HK-2 (cell line): ENCODE measurements at regions not wholly inside any gene's neighbourhood (a gene's known extent, or its start where the extent isn't known, plus 50 kb on each side); places are given as distances from the start of the nearest gene placed in this dataset.

ENCODE experiments used
- DNase-seq: peaks from one replicate; pipeline ENCODE4 v3.0.0-alpha.2; 2018; ENCODE audit not compliant: unreplicated experiment

DNA sequence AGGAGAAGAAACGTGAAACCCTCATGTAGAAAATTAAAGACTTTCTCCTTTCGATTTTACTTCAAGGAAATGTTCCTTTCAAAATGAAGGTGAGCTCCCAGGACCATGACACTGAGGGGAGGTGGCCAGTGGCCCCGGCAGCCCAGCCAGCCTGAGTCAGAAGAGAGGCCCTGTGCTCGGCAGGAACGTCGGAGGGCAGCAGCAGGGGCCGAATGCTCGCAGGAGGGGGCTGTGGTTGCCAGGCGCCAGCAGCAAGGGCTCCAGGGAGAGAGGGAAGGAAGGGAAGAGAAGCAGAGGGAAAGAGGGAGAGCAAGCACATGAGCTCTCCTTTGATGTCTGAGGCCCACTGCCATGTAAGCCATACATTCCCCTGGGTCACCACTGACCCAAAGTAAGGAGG lies 73.3 kb upstream of the ACKR3 start:
- DNase-seq, result no peak

DNA sequence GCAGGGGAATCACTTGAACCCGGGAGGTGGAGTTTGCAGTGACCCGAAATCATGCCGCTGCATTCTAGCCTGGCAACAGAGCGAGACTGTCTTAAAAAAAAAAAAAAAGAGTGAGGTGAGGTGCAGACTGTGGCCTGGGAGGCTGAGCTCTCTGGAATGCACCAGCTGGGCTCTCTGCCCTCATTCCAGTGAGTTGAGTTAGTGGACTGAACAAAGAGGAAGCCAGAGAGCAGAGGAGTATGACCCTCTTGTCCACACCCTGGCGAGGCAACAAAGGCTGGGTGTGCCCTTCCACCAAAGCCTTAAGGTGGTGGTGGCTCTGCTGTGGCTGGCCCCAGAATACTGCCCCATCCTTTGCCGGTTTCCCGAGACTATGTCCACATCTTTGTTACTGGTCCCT lies 71.3 kb upstream of the ACKR3 start:
- no peak for DNase-seq

- no peak for DNase-seq
These were observed 69.7 kb upstream of the ACKR3 start for GRCh38 chr2:236499691-236500578.

DNA sequence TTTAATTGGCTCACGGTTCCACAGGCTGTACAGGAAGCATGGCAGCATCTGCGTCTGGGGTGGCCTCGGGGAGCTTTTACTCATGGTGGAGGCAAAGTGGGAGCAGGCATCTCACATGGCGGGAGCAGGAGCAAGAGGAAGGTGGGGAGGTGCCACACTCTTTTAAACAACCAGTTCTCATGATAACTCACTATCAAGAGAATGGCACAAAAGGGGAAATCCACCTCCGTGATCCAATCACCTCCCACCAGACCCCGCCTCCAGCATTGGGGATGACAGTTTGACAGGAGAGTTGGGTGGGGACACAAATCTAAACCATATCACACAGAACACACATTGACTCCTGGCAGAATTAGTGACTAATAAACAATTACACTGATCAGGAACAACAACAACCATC lies 68.6 kb upstream of the ACKR3 start:
- DNase-seq, result no peak

GRCh38 chr2:236501531-236501930 lies 68.1 kb upstream of the ACKR3 start:
- DNase-seq, result no peak

DNA sequence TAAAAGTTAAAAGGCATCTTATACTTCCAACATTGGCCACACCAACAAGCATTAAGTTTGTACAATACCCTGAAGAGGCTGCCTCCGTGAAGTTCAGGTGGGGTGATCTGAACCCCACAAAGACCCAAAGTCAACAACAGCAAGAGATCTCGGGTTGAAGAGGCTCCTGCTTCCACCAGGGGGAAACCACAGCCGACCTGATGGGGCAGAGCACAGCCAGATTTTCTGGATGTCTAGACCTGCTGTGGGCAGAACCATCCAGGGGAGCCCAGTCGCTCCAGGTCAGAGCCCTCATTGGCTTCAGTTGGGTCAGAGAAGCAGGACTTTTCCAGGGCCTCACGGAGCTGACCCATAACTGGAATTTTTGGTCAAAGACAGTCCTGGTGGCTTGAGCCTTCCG lies 66.5 kb upstream of the ACKR3 start:
- DNase-seq, result no peak

- no peak for DNase-seq
These were observed 66.0 kb upstream of the ACKR3 start for GRCh38 chr2:236503583-236503982.

DNA sequence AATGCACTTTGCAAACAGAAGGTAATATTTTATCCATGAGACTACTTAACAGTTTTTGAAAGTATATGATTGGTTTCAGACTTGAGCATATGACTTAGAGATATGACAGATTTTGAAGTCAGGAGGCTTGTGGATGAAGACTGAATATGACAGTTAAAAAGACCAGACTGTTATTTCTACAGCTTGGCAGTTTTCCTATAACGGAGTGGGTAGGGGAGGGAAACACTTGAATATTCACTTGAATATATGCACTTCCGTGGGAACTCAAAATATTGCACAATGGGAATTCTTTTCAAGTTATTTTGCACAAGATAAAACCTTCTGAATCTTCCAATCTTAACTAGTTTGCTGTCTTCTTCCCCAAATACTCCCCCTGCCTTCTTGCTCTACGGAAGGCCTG lies 64.6 kb upstream of the ACKR3 start:
- DNase-seq, result no peak

- DNase-seq, result no peak
These were observed 64.0 kb upstream of the ACKR3 start for GRCh38 chr2:236505648-236506047.

- DNase-seq, result peak; percentile 15
These were observed 62.1 kb upstream of the ACKR3 start for GRCh38 chr2:236507393-236508085.

DNA sequence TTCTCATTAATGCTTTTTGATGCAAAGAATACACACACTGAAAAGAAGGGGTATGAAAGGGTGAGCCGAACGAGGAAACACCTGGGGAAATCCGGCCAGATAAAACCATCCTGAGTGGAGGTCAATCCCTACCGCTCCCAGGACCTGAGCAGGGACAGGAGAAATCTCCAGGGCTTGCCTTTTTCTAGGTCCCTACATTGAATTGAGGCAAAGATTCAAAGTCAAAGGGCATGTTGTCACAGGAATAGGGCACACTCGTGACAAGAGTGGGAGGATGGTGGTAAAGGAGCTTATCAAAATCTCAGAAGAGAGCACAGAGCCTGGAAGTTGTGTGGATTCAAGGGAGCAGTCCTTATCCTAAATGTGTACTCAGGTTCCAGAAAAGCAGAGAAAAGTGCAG lies 61.2 kb upstream of the ACKR3 start:
- DNase-seq, result no peak

DNA sequence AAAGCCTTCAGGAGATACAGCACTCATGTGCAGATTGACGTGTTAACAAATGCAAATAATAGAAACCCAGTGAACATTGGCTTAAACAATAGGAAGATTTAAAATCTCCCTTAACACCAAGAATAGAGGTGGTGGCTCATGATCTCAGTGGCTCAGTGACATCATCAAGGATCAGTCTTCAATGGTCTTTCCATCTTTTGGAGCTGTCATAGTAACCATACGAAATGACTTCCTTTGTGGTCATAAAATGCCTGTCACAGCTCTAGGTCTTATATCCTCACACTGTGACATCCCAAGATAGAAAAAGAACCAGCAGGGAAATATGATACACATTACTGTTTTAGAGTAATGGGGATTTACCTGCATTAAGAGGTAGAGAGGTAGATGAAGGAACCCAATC lies 59.6 kb upstream of the ACKR3 start:
- DNase-seq, result no peak

DNA sequence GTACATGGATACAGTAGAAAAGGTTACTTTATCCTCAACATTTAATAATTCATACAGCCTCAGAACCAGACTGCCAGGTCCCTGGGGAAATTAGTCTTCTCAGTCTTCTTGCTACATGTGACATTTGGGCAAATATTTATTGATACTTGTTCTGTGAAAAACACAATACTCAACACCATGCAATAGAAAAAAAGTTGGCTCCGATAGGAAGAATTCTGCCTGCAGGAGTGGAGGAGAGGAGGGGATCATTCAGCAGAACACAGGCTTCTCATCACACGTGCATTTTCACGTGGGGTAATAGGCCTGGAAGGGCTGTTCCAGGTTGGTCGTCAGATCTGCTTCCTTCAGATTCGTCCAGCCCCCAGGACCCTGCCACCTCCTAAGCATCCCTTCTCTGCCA lies 58.4 kb upstream of the ACKR3 start:
- no peak for DNase-seq

DNA sequence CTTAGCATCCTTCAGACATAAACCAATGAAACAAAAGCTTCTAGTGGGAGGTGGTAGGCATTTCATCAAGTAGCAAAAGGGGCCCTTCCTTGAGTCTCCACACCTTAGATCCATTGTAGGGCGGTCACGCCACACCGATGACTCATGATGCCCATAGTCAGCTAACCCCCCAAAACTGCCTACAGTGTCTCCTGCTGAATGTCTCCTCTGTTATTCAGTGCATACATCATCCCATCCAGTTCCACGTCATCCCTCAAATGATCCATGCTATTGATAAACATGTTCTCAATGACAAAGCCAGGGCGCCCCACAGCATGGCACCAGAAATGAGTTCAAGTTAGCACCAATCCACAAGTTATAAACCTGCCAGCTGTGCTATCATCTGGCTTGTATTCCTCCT lies 57.4 kb upstream of the ACKR3 start:
- no peak for DNase-seq

DNA sequence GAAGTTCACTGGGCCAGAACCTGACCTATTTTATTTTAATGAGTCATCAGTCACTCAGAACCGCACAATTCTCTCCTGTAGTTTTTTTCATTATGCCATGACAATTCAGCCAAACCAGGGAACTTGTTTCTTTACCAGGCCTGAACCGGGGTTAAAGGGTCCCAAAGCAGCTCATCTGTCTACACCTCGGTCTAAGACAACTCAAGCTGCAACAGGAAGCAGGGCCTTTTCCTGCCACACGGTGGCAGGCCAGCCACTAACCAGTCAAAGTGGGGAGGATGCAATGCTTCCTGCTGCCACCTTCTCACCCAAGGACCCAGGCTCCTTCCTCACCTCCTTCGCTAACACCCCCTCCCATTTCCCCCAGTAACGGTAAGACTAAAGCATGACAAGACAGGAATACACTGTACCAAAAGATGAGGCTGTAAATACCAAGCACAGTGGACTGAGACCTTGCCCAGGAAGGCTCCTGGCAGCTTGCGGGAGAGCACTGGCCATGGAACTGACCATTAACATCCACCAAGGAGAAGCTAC lies 56.7 kb upstream of the ACKR3 start:
- peak; percentile 43 for DNase-seq

- DNase-seq, result no peak
These were observed 55.7 kb upstream of the ACKR3 start for GRCh38 chr2:236513956-236514355.

- no peak for DNase-seq
These were observed 52.9 kb upstream of the ACKR3 start for GRCh38 chr2:236516708-236517107.

DNA sequence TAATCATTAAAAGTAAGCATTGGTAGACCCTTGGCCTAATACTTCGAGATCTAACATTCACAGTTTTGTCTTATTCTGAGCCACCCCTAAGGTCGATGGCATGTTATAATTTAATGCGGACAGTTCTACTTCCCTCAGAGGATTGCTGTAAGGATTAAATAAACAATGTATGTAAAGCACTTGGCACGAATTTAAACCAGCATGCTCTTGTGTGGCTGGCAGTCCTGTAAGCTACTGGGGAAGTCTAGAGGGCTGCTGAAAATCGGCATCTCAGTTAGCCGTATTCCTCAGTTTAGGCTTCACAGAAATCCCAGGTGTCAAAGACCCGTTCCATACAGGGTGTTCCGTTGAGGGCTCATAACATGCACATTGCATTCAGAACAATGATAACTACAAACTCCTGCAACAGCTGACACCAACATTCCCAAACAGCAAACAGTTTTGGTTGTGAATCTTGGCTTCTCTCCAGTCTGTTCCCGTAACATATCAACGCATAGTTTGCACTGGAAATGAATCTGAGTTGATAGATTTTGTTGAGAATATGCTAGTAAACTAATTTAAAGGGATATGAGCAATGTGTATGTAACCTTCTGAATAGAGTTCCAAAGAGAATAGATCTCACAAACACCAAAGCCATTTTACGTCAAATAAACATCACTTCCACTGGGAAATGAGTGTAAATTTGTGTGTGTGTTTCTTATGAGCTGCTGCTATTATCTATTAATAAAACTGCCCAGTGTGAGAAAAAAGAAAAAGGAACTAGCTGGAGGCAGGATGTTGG lies 52.2 kb upstream of the ACKR3 start:
- no peak for DNase-seq
